Thymus (tissue), 11 donors: ENCODE measurements at regions not wholly inside any gene's neighbourhood (a gene's known extent, or its start where the extent isn't known, plus 50 kb on each side); places are given as distances from the start of the nearest gene placed in this dataset.

Experiments used
- DNase-seq, 9 donors: peaks; one replicate each; pipeline ENCODE4 v3.0.0-alpha.2; 2013; ENCODE audit warnings: low spot score in 9 of 9, low read depth in 6 of 9, missing footprints in 1 of 9
- H3K27ac ChIP-seq, 2 donors: one replicate each; pipeline ENCODE4 v1.5.1; 2013; ENCODE audit warnings: control low read depth in 1 of 2, low read depth in 1 of 2, low read length in 1 of 2, mild to moderate bottlenecking in 1 of 2, moderate library complexity in 1 of 2
- H3K27me3 ChIP-seq, 2 donors: one replicate each; pipeline ENCODE4 v1.5.1; 2013; ENCODE audit warnings: low read length in 1 of 2; ENCODE audit not compliant: control insufficient read depth in 2 of 2, insufficient read depth in 1 of 2
- H3K36me3 ChIP-seq, 2 donors: one replicate each; pipeline ENCODE4 v1.5.1; 2013; ENCODE audit warnings: low read length in 1 of 2, mild to moderate bottlenecking in 1 of 2, moderate library complexity in 1 of 2; ENCODE audit not compliant: control insufficient read depth in 2 of 2, insufficient read depth in 2 of 2
- H3K4me1 ChIP-seq, 2 donors: one replicate each; pipeline ENCODE4 v1.5.1; 2013; ENCODE audit warnings: low read length in 2 of 2; ENCODE audit not compliant: control insufficient read depth in 2 of 2, insufficient read depth in 2 of 2
- H3K4me3 ChIP-seq, 2 donors: one replicate each; pipeline ENCODE4 v1.5.1; 2013; ENCODE audit warnings: low read length in 2 of 2, control low read depth in 1 of 2, mild to moderate bottlenecking in 1 of 2
- H3K9me3 ChIP-seq, 2 donors: one replicate each; pipeline ENCODE4 v1.5.1; 2013; ENCODE audit warnings: low read length in 1 of 2, mild to moderate bottlenecking in 1 of 2; ENCODE audit not compliant: control insufficient read depth in 2 of 2, insufficient read depth in 1 of 2
- WGBS: extraction: QIAGEN DNeasy Blood & Tissue Kit; methylation state at CpG from one replicate; pipeline ENCODE4 v1.1.7; 2013; 5-methylcytosine and 5-hydroxymethylcytosine counted together
- donor health status: healthy.

GRCh38 chr2:226452768-226453167 lies 346.9 kb downstream of the IRS1 start:
- Histone ChIP-seq H3K4me1 (no peaks in the 10 kb centered on the region), H3K27me3 (no peaks in the 10 kb centered on the region), H3K4me3 (no peak overlapping the region), H3K27ac (no peak overlapping the region), H3K9me3 (peaks cover 0 to 12% of the 10 kb centered on the region in 2 donors), H3K36me3 (no peaks in the 10 kb centered on the region)
- DNase-seq, result no peak
- WGBS, result 97% methylated on average over 2 of the region's 2 CpGs

- Histone ChIP-seq H3K27ac (no peak overlapping the region), H3K4me1 (no peaks in the 10 kb centered on the region), H3K9me3 (peaks cover 0 to 12% of the 10 kb centered on the region in 2 donors), H3K4me3 (no peak overlapping the region), H3K36me3 (no peaks in the 10 kb centered on the region), H3K27me3 (no peaks in the 10 kb centered on the region)
- no peak for DNase-seq
- WGBS, result 89% methylated on average over 2 of the region's 2 CpGs
These were observed 348.1 kb downstream of the IRS1 start for GRCh38 chr2:226451486-226451885.

- H3K9me3 ChIP-seq, result peaks cover 0 to 12% of the 10 kb centered on the region in 2 donors
- no peaks in the 10 kb centered on the region for H3K36me3 ChIP-seq
- H3K4me1 ChIP-seq, result no peaks in the 10 kb centered on the region
- WGBS, result 94% methylated on average over 6 of the region's 6 CpGs
- H3K27ac ChIP-seq, result no peak overlapping the region
- no peaks in the 10 kb centered on the region for H3K27me3 ChIP-seq
- H3K4me3 ChIP-seq, result no peak overlapping the region
- no peak for DNase-seq
These were observed 349.5 kb downstream of the IRS1 start for GRCh38 chr2:226450141-226450540.

GRCh38 chr2:226447338-226448300 lies 352.0 kb downstream of the IRS1 start:
- no peak for DNase-seq
- Histone ChIP-seq H3K4me1 (no peaks in the 10 kb centered on the region), H3K9me3 (no peaks in the 10 kb centered on the region), H3K27me3 (no peaks in the 10 kb centered on the region), H3K27ac (no peak overlapping the region), H3K4me3 (no peak overlapping the region), H3K36me3 (no peaks in the 10 kb centered on the region)
- 89% methylated on average over 5 of the region's 5 CpGs for WGBS

GRCh38 chr2:226446406-226447001 lies 353.1 kb downstream of the IRS1 start:
- no peaks in the 10 kb centered on the region for H3K4me1 ChIP-seq
- WGBS, result 64% methylated on average over 3 of the region's 3 CpGs
- peak overlapping the region in 1 of 2 donors; percentile 14 for H3K27ac ChIP-seq
- H3K9me3 ChIP-seq, result no peaks in the 10 kb centered on the region
- H3K27me3 ChIP-seq, result no peaks in the 10 kb centered on the region
- peak in 1 of 9 donors; percentile 17 for DNase-seq
- no peaks in the 10 kb centered on the region for H3K36me3 ChIP-seq
- H3K4me3 ChIP-seq, result no peak overlapping the region

- 94% methylated on average over 5 of the region's 5 CpGs for WGBS
These were observed 354.3 kb downstream of the IRS1 start for GRCh38 chr2:226445216-226445861.

GRCh38 chr2:226443112-226443511 lies 356.5 kb downstream of the IRS1 start:
- 93% methylated on average over 5 of the region's 5 CpGs for WGBS
- no peak overlapping the region for H3K27ac ChIP-seq
- no peaks in the 10 kb centered on the region for H3K27me3 ChIP-seq
- H3K9me3 ChIP-seq, result no peaks in the 10 kb centered on the region
- DNase-seq, result no peak
- no peaks in the 10 kb centered on the region for H3K36me3 ChIP-seq
- H3K4me1 ChIP-seq, result no peaks in the 10 kb centered on the region
- no peak overlapping the region for H3K4me3 ChIP-seq

More at GRCh38 chr2:226445216-226445861, 354.3 kb downstream of the IRS1 start:
- no peak for DNase-seq
- H3K27me3 ChIP-seq, result no peaks in the 10 kb centered on the region
- H3K4me1 ChIP-seq, result no peaks in the 10 kb centered on the region
- H3K4me3 ChIP-seq, result no peak overlapping the region
- H3K9me3 ChIP-seq, result no peaks in the 10 kb centered on the region
- no peaks in the 10 kb centered on the region for H3K36me3 ChIP-seq
- no peak overlapping the region for H3K27ac ChIP-seq

- 92% methylated on average over 3 of the region's 3 CpGs for WGBS
- no peak overlapping the region for H3K4me3 ChIP-seq
- H3K27ac ChIP-seq, result no peak overlapping the region
- H3K4me1 ChIP-seq, result no peaks in the 10 kb centered on the region
- H3K9me3 ChIP-seq, result no peaks in the 10 kb centered on the region
- no peaks in the 10 kb centered on the region for H3K36me3 ChIP-seq
- no peak for DNase-seq
- H3K27me3 ChIP-seq, result no peaks in the 10 kb centered on the region
These were observed 359.3 kb downstream of the IRS1 start for GRCh38 chr2:226440127-226440918.
